ENCODE measurements at regions not wholly inside any gene's neighbourhood (a gene's known extent, or its start where the extent isn't known, plus 50 kb on each side); places are given as distances from the start of the nearest gene placed in this dataset.

DNA sequence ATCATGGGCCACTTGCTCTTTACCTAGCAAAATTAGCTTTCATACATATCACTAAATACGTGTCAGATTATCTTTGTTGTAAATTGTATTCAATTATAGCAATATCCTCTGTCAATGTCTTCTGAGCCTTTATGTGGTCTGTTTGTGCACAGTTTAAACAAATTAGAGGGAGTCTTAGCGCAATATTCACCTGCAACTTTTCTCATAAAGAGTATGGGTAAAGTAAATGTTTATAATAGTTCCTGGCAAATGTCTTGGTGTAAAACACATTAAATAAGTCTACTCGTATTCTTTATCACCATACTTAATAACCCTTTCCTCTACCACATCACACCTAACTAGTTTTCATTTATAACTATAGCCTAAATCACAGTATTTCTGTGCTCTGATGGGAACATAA, 169.0 kb downstream of the PCSK1 start:
- no peaks in the 10 kb centered on the region for H3K36me3 Mint-ChIP-seq
- Histone ChIP-seq H3K9me3 (replicated peaks in 1 of 2; ENCODE audit: control insufficient read depth in 1 of 2, insufficient read depth in 1 of 2, low read length in 2 of 2) (peaks cover 8 to 16% of the 10 kb centered on the region in 2 donors), H2AFZ (ENCODE audit: insufficient read depth, low read depth, low read length, poor library complexity, severe bottlenecking) (no peak overlapping the region), H3K27ac (ENCODE audit: low read depth in 1 of 2, low read length in 2 of 2) (no peak overlapping the region), H4K20me1 (ENCODE audit: insufficient read depth, low read length) (no peaks in the 10 kb centered on the region), H3K79me2 (ENCODE audit: insufficient read depth, low read length) (no peaks in the 10 kb centered on the region), H3K4me1 (ENCODE audit: control insufficient read depth in 1 of 2, insufficient read depth in 2 of 2, low read length in 2 of 2) (peaks cover 15 to 17% of the 10 kb centered on the region in 2 donors), H3K9ac (ENCODE audit: insufficient read depth, low read length, poor library complexity, severe bottlenecking) (no peak overlapping the region), H3K4me3 (replicated peaks in 1 of 3; ENCODE audit: low read depth in 2 of 3, low read length in 3 of 3) (no peak overlapping the region), H3K4me2 (replicated peaks; ENCODE audit: extremely low read depth, low read length, poor library complexity, severe bottlenecking) (no peak overlapping the region), H3K36me3 (replicated peaks in 1 of 2; ENCODE audit: control insufficient read depth in 1 of 2, insufficient read depth in 2 of 2, low read length in 2 of 2) (no peaks in the 10 kb centered on the region), H3K27me3 (ENCODE audit: control insufficient read depth in 2 of 2, insufficient read depth in 2 of 2, low read length in 2 of 2) (no peaks in the 10 kb centered on the region)
- H3K27ac Mint-ChIP-seq: no peak overlapping the region
- intact Hi-C loops (cut with micrococcal nuclease): no loop called here
- DNase-seq: no peak
- no CpG with 5 or more reads among the region's 3 CpGs for WGBS (ENCODE audit: insufficient coverage)
- TF ChIP-seq, protein P1, sequence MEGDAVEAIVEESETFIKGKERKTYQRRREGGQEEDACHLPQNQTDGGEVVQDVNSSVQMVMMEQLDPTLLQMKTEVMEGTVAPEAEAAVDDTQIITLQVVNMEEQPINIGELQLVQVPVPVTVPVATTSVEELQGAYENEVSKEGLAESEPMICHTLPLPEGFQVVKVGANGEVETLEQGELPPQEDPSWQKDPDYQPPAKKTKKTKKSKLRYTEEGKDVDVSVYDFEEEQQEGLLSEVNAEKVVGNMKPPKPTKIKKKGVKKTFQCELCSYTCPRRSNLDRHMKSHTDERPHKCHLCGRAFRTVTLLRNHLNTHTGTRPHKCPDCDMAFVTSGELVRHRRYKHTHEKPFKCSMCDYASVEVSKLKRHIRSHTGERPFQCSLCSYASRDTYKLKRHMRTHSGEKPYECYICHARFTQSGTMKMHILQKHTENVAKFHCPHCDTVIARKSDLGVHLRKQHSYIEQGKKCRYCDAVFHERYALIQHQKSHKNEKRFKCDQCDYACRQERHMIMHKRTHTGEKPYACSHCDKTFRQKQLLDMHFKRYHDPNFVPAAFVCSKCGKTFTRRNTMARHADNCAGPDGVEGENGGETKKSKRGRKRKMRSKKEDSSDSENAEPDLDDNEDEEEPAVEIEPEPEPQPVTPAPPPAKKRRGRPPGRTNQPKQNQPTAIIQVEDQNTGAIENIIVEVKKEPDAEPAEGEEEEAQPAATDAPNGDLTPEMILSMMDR (IDR thresholded peaks at IDR 0.05): no peak
- peaks cover 14% of the 10 kb centered on the region for H3K4me1 Mint-ChIP-seq
- no peak overlapping the region for H3K4me3 Mint-ChIP-seq
- H3K9me3 Mint-ChIP-seq: peaks cover 9 to 22% (median 20%) of the 10 kb centered on the region in 7 donors
- no peaks in the 10 kb centered on the region for H3K27me3 Mint-ChIP-seq (ENCODE audit: low read depth in 3 of 3)

DNA sequence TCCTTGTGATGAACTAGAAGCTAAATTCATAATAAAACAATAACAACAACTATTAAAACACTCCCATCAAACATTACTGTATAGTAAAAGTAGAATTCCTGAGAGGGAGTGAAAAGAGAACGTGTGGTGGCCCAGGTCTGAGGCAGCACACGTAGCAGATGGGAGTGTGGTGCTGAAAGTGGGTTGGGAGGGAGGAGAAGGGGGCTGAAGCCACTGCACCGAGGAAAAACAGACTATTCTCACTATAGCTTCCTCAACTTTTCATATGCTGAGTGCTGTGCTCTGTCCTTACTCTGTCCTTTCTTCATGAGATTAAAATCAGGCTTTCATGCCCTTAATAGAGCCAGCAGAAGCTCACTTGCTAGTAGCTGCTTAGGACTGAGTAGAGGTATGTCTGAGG, 170.9 kb downstream of the PCSK1 start:
- H3K36me3 ChIP-seq (replicated peaks in 1 of 2; ENCODE audit: control insufficient read depth in 1 of 2, insufficient read depth in 2 of 2, low read length in 2 of 2): no peaks in the 10 kb centered on the region
- H3K27me3 Mint-ChIP-seq (ENCODE audit: low read depth in 3 of 3): peaks cover 0 to 2% (median 0%) of the 10 kb centered on the region in 3 donors
- TF ChIP-seq, protein P1 (IDR thresholded peaks at IDR 0.05): no peak
- no peaks in the 10 kb centered on the region for H3K79me2 ChIP-seq (ENCODE audit: insufficient read depth, low read length)
- no peak overlapping the region for H3K4me3 ChIP-seq (replicated peaks in 1 of 3; ENCODE audit: low read depth in 2 of 3, low read length in 3 of 3)
- peaks cover 6 to 15% (median 10%) of the 10 kb centered on the region in 7 donors for H3K9me3 Mint-ChIP-seq
- no peak for DNase-seq
- peaks cover 26% of the 10 kb centered on the region for H3K4me1 Mint-ChIP-seq
- no peaks in the 10 kb centered on the region for H3K36me3 Mint-ChIP-seq
- intact Hi-C loops (cut with micrococcal nuclease): no loop called here
- no peak overlapping the region for H3K9ac ChIP-seq (ENCODE audit: insufficient read depth, low read length, poor library complexity, severe bottlenecking)
- H4K20me1 ChIP-seq (ENCODE audit: insufficient read depth, low read length): no peaks in the 10 kb centered on the region
- no peak overlapping the region for H3K4me2 ChIP-seq (replicated peaks; ENCODE audit: extremely low read depth, low read length, poor library complexity, severe bottlenecking)
- peaks cover 4 to 10% of the 10 kb centered on the region in 2 donors for H3K9me3 ChIP-seq (replicated peaks in 1 of 2; ENCODE audit: control insufficient read depth in 1 of 2, insufficient read depth in 1 of 2, low read length in 2 of 2)
- peaks cover 19 to 21% of the 10 kb centered on the region in 2 donors for H3K4me1 ChIP-seq (ENCODE audit: control insufficient read depth in 1 of 2, insufficient read depth in 2 of 2, low read length in 2 of 2)
- no peak overlapping the region for H3K27ac ChIP-seq (ENCODE audit: low read depth in 1 of 2, low read length in 2 of 2)
- no peak overlapping the region for H3K27ac Mint-ChIP-seq
- no CpG with 5 or more reads among the region's 3 CpGs for WGBS (ENCODE audit: insufficient coverage)
- no peaks in the 10 kb centered on the region for H3K27me3 ChIP-seq (ENCODE audit: control insufficient read depth in 2 of 2, insufficient read depth in 2 of 2, low read length in 2 of 2)
- no peak overlapping the region for H3K4me3 Mint-ChIP-seq
- no peak overlapping the region for H2AFZ ChIP-seq (ENCODE audit: insufficient read depth, low read depth, low read length, poor library complexity, severe bottlenecking)
